Aorta (tissue), 5 donors: ENCODE measurements at regions not wholly inside any gene's neighbourhood (a gene's known extent, or its start where the extent isn't known, plus 50 kb on each side); places are given as distances from the start of the nearest gene placed in this dataset.
A peak's percentile ranks its signal among the peaks of the same experiment; 100 is the strongest.

Experiments used
- ATAC-seq: fragments of 200-7000 bp; cut with Tn5 transposase; one replicate; pipeline ENCODE4 v1.9.1; 2022; ENCODE audit warnings: moderate library complexity; ENCODE audit not compliant: low FRiP score
- DNase-seq, 2 donors: peaks; one replicate each; pipeline ENCODE4 v3.0.0-alpha.2; 2020
- H3K27ac ChIP-seq, 2 donors: one replicate each; pipeline ENCODE4 v1.5.1; 2013; ENCODE audit warnings: low read length in 2 of 2, mild to moderate bottlenecking in 2 of 2, moderate library complexity in 2 of 2, control low read depth in 1 of 2, inconsistent platforms in 1 of 2, low read depth in 1 of 2
- H3K27me3 ChIP-seq, 2 donors: one replicate each; pipeline ENCODE4 v1.6.1; 2013; ENCODE audit warnings: control low read depth in 1 of 2, low read length in 1 of 2, mild to moderate bottlenecking in 1 of 2, moderate library complexity in 1 of 2; ENCODE audit not compliant: insufficient read depth in 2 of 2, control insufficient read depth in 1 of 2
- H3K36me3 ChIP-seq, 2 donors: one replicate each; pipeline ENCODE4 v1.6.1; 2013; ENCODE audit warnings: control low read depth in 1 of 2, low read length in 1 of 2, mild to moderate bottlenecking in 1 of 2; ENCODE audit not compliant: insufficient read depth in 2 of 2, control insufficient read depth in 1 of 2
- H3K4me1 ChIP-seq, 2 donors: one replicate each; pipeline ENCODE4 v1.6.1; 2013; ENCODE audit warnings: low read length in 2 of 2, control low read depth in 1 of 2, mild to moderate bottlenecking in 1 of 2, moderate library complexity in 1 of 2; ENCODE audit not compliant: insufficient read depth in 2 of 2, control insufficient read depth in 1 of 2
- H3K4me3 ChIP-seq, 2 donors: one replicate each; pipeline ENCODE4 v1.5.1; 2013; ENCODE audit warnings: low read length in 2 of 2, control low read depth in 1 of 2, mild to moderate bottlenecking in 1 of 2
- H3K9me3 ChIP-seq: one replicate; pipeline ENCODE4 v1.6.1; 2013; ENCODE audit warnings: mild to moderate bottlenecking, low read length; ENCODE audit not compliant: control insufficient read depth
- WGBS, 2 donors: extraction: QIAGEN DNeasy Blood & Tissue Kit; methylation state at CpG; one replicate each; pipeline ENCODE4 v1.1.7; 2013; 5-methylcytosine and 5-hydroxymethylcytosine counted together
- intact Hi-C, 2 donors: fragments of 100-400 bp; cut with DNase I; formaldehyde crosslinking; loops; one replicate each; pipeline versions ENCODE4 v1.14.2 to v1.15.0; 2022
- donor health status: healthy with polysubstance abuse.
- donor health status: Bipolar disorder and iron deficiency.
- donor health status: DM: no; HTN: no; CAD: no.
- donor health status: DM: no; HTN: no; CAD: no.
- donor health status: DM: yes; HTN: yes; CAD: no.

- no peaks in the 10 kb centered on the region for H3K27me3 ChIP-seq
Observed at GRCh38 chr5:43993634-43994351, 390.8 kb downstream of the NNT start.

GRCh38 chr5:43985411-43985810 lies 382.4 kb downstream of the NNT start:
- no peaks in the 10 kb centered on the region for H3K27me3 ChIP-seq
- DNase-seq = no peak
- H3K27ac ChIP-seq = no peak overlapping the region
- no peak overlapping the region for H3K4me3 ChIP-seq
- intact Hi-C loops = no loop called here
- WGBS, 2 donors = 85 to 90% methylated on average over 3 of the region's 3 CpGs
- H3K9me3 ChIP-seq = no peaks in the 10 kb centered on the region
- no peaks in the 10 kb centered on the region for H3K36me3 ChIP-seq
- no peaks in the 10 kb centered on the region for H3K4me1 ChIP-seq
- ATAC-seq = no peak

More at GRCh38 chr5:43993634-43994351, 390.8 kb downstream of the NNT start:
- H3K9me3 ChIP-seq = no peaks in the 10 kb centered on the region
- intact Hi-C loops = no loop called here
- no peaks in the 10 kb centered on the region for H3K4me1 ChIP-seq
- H3K27ac ChIP-seq = no peak overlapping the region
- H3K36me3 ChIP-seq = no peaks in the 10 kb centered on the region
- peak; percentile 68 for ATAC-seq
- DNase-seq = no peak
- H3K4me3 ChIP-seq = no peak overlapping the region
- 84 to 85% methylated on average over 9 of the region's 9 CpGs for WGBS, 2 donors

GRCh38 chr5:43981556-43981955 lies 378.6 kb downstream of the NNT start:
- Histone ChIP-seq H3K36me3 (no peaks in the 10 kb centered on the region), H3K9me3 (no peaks in the 10 kb centered on the region)
- intact Hi-C loops = no loop called here

GRCh38 chr5:43973908-43974307 lies 370.9 kb downstream of the NNT start:
- H3K27ac ChIP-seq = no peak overlapping the region
- no peaks in the 10 kb centered on the region for H3K9me3 ChIP-seq
- intact Hi-C loops = no loop called here
- no peaks in the 10 kb centered on the region for H3K36me3 ChIP-seq
- DNase-seq (no peak), ATAC-seq (no peak)
- no peak overlapping the region for H3K4me3 ChIP-seq
- no peaks in the 10 kb centered on the region for H3K4me1 ChIP-seq
- 88 to 89% methylated on average over 2 of the region's 2 CpGs for WGBS, 2 donors
- H3K27me3 ChIP-seq = no peaks in the 10 kb centered on the region

More at GRCh38 chr5:43981556-43981955, 378.6 kb downstream of the NNT start:
- H3K4me3 ChIP-seq = no peak overlapping the region
- 84 to 93% methylated on average over 8 of the region's 8 CpGs for WGBS, 2 donors
- H3K27ac ChIP-seq = no peak overlapping the region
- no peaks in the 10 kb centered on the region for H3K27me3 ChIP-seq
- no peaks in the 10 kb centered on the region for H3K4me1 ChIP-seq
- peak; percentile 15 for ATAC-seq
- peak in 1 of 2 donors; percentile 47 for DNase-seq

DNA sequence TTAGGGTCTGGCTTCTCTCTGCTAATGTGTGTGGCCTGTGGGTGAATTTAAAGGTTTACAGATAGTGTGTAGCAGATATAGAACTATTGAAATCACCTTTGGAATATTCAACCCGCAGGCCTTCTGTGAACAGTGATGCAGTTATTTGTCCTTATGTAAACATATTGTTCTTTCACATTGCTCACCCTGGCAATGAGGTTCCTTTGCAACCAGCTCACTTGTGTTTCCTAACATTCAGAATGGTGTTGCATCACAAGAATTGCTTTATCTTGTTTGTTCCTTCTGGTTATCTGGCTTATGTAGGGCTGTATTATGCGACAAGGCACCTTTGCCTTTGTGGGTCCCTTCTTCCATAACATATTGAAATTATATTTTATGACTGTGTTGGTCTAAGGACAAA lies 370.3 kb downstream of the NNT start:
- Histone ChIP-seq H3K4me1 (no peaks in the 10 kb centered on the region), H3K4me3 (no peak overlapping the region), H3K27ac (no peak overlapping the region), H3K9me3 (no peaks in the 10 kb centered on the region), H3K27me3 (no peaks in the 10 kb centered on the region), H3K36me3 (no peaks in the 10 kb centered on the region)
- no peak for DNase-seq
- ATAC-seq = no peak
- WGBS, 2 donors = 87 to 92% methylated on average over 2 of the region's 2 CpGs
- intact Hi-C loops = no loop called here

DNA sequence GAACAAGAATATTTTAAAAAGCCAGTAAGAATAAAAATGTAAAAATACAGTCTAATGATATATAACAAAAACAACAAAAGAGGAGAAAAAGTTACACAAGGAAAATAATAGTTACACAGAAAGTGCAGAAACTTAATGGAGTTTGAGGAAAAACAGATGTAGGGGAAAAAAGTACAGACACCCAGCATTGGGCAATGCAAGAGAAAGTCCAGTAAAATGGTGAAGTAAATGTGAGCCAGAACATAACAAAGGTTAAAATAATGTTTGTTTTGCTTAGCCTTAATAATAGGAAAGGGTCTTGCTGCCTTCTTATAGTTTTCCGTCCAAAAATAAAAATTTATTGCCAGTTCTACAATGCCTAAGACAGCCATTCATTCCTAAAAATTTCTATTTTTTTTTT lies 364.2 kb downstream of the NNT start:
- no peak for ATAC-seq
- Histone ChIP-seq H3K36me3 (no peaks in the 10 kb centered on the region), H3K4me1 (no peaks in the 10 kb centered on the region), H3K9me3 (no peaks in the 10 kb centered on the region), H3K27me3 (no peaks in the 10 kb centered on the region), H3K4me3 (no peak overlapping the region), H3K27ac (no peak overlapping the region)
- DNase-seq = no peak
- 15 to 18% methylated on average over 1 of the region's 1 CpG for WGBS, 2 donors
- intact Hi-C loops = no loop called here

DNA sequence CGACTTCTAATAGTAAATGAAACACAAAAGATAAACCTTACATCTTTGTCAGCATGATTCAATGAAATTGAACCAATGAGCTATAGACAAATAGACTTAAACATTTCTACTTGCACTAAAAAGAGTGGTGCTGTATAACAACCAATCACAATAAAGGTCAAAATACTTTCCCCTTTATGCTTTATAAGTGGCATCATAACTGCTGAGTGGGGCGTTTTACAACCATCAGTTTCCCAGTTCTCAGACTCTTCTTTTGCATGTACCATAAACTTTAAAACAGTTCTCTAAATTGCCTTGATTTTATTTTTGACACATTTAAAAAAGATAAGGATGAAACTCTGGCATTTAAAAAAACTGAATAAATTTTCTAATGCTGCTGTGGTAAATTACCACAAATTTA lies 356.2 kb downstream of the NNT start:
- Histone ChIP-seq H3K36me3 (no peaks in the 10 kb centered on the region), H3K27ac (no peak overlapping the region), H3K4me1 (no peaks in the 10 kb centered on the region), H3K4me3 (no peak overlapping the region), H3K9me3 (no peaks in the 10 kb centered on the region), H3K27me3 (no peaks in the 10 kb centered on the region)
- WGBS, 2 donors = 86 to 88% methylated on average over 2 of the region's 2 CpGs
- DNase-seq (no peak), ATAC-seq (no peak)
- intact Hi-C loops = no loop called here

DNA sequence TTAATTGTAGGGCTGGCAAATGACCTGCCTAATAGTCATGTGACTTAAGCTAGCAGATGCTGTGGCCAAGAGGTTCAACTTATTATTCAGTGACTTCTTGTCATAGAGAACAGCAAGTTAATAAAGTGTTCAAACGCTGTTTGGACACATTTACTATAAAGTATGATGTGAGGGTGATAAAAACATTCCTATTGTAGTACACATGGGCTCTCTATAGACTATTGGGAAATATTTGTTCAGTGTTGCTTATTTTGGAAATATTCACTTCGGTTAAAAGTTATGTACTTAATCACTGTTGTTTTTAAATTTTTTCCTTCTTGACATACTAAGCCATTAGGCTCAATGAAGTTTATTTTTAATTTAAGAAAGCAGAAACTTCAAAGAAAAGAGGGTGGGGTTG lies 345.0 kb downstream of the NNT start:
- 4 to 7% methylated on average over 2 of the region's 2 CpGs for WGBS, 2 donors
- ATAC-seq = peak; percentile 85

DNA sequence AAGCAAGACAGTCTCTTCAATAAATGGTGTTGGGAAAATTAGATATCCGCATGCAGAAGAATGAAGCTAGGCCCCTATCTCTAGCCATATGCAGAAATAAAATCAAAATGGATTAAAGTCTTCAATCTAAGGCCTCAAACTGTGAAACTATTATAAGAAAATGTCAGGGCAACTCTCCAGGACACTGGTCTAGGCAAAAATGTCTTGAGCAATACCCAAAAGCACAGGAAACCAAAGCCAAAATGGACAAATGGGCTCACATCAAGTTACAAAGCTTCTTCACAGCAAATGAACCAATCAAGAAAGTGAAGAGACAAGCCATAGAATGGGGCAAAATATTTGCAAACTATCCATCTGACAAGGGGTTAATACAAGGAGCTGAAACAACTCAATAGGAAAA lies 338.8 kb downstream of the NNT start:
- H3K4me3 ChIP-seq = no peak overlapping the region
- H3K9me3 ChIP-seq = no peaks in the 10 kb centered on the region
- no peak overlapping the region for H3K27ac ChIP-seq
- H3K4me1 ChIP-seq = no peaks in the 10 kb centered on the region
- H3K27me3 ChIP-seq = no peaks in the 10 kb centered on the region
- ATAC-seq (no peak), DNase-seq (no peak)
- H3K36me3 ChIP-seq = no peaks in the 10 kb centered on the region
- 95 to 97% methylated on average over 1 of the region's 1 CpG for WGBS, 2 donors
- intact Hi-C loops = no loop called here

More for the DNA sequence above, 345.0 kb downstream of the NNT start:
- DNase-seq = no peak
- H3K36me3 ChIP-seq = no peaks in the 10 kb centered on the region
- H3K27ac ChIP-seq = no peak overlapping the region
- no peaks in the 10 kb centered on the region for H3K9me3 ChIP-seq
- no peak overlapping the region for H3K4me3 ChIP-seq
- intact Hi-C loops = no loop called here
- H3K27me3 ChIP-seq = no peaks in the 10 kb centered on the region
- H3K4me1 ChIP-seq = no peaks in the 10 kb centered on the region
